ENCODE measurements at regions not wholly inside any gene's neighbourhood (a gene's known extent, or its start where the extent isn't known, plus 50 kb on each side); places are given as distances from the start of the nearest gene placed in this dataset.

- TF ChIP-seq, protein P1, sequence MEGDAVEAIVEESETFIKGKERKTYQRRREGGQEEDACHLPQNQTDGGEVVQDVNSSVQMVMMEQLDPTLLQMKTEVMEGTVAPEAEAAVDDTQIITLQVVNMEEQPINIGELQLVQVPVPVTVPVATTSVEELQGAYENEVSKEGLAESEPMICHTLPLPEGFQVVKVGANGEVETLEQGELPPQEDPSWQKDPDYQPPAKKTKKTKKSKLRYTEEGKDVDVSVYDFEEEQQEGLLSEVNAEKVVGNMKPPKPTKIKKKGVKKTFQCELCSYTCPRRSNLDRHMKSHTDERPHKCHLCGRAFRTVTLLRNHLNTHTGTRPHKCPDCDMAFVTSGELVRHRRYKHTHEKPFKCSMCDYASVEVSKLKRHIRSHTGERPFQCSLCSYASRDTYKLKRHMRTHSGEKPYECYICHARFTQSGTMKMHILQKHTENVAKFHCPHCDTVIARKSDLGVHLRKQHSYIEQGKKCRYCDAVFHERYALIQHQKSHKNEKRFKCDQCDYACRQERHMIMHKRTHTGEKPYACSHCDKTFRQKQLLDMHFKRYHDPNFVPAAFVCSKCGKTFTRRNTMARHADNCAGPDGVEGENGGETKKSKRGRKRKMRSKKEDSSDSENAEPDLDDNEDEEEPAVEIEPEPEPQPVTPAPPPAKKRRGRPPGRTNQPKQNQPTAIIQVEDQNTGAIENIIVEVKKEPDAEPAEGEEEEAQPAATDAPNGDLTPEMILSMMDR (conservative IDR thresholded peaks at IDR 0.05; ENCODE audit: low read depth, low read length): no peak
- TF ChIP-seq CEBPB (IDR thresholded peaks at IDR 0.05; ENCODE audit: low read depth, low read length): no peak
- TF ChIP-seq CHD1 (IDR thresholded peaks at IDR 0.05; ENCODE audit: low read depth, low read length): no peak
- no peak for TF ChIP-seq RCOR1 (IDR thresholded peaks at IDR 0.05; ENCODE audit: insufficient replicate concordance, low read length)
- TF ChIP-seq SMC3 (IDR thresholded peaks at IDR 0.05; ENCODE audit: low read depth, low read length): no peak
Measured at GRCh38 chr14:88937706-88938105, 113.3 kb downstream of the TTC8 start.

Measured in IMR-90 (cell line).